Mucosa of rectum (tissue), 2 donors: ENCODE measurements at regions not wholly inside any gene's neighbourhood (a gene's known extent, or its start where the extent isn't known, plus 50 kb on each side); places are given as distances from the start of the nearest gene placed in this dataset.
A peak's percentile ranks its signal among the peaks of the same experiment; 100 is the strongest.

Source experiments
- H3K27ac ChIP-seq, 2 donors: one replicate each; pipeline ENCODE4 v1.7.0; 2013; ENCODE audit warnings: inconsistent platforms in 2 of 2, low read depth in 2 of 2, low read length in 2 of 2
- H3K27me3 ChIP-seq, 2 donors: one replicate each; pipeline ENCODE4 v1.7.0; 2013; ENCODE audit warnings: low read length in 2 of 2; ENCODE audit not compliant: control insufficient read depth in 2 of 2, insufficient read depth in 2 of 2
- H3K36me3 ChIP-seq, 2 donors: one replicate each; pipeline ENCODE4 v1.7.0; 2013; ENCODE audit warnings: low read length in 2 of 2; ENCODE audit not compliant: control insufficient read depth in 2 of 2, insufficient read depth in 2 of 2
- H3K4me1 ChIP-seq, 2 donors: one replicate each; pipeline ENCODE4 v1.7.0; 2013; ENCODE audit warnings: low read length in 2 of 2, mild to moderate bottlenecking in 1 of 2; ENCODE audit not compliant: control insufficient read depth in 2 of 2, insufficient read depth in 2 of 2
- H3K4me3 ChIP-seq, 2 donors: one replicate each; pipeline ENCODE4 v1.7.0; 2013; ENCODE audit warnings: low read length in 2 of 2
- H3K9ac ChIP-seq, 2 donors: one replicate each; pipeline ENCODE4 v1.7.0; 2013; ENCODE audit warnings: low read length in 2 of 2, low read depth in 1 of 2, mild to moderate bottlenecking in 1 of 2
- H3K9me3 ChIP-seq, 2 donors: one replicate each; pipeline ENCODE4 v1.7.0; 2013; ENCODE audit warnings: low read length in 2 of 2; ENCODE audit not compliant: control insufficient read depth in 2 of 2
- donor health status: healthy.
- donor health status: Normal muscosa, but diverticular disease.

- no peaks in the 10 kb centered on the region for H3K36me3 ChIP-seq
- H3K9ac ChIP-seq = peak overlapping the region; percentile 17 to 63
- peak overlapping the region; percentile 83 to 91 for H3K27ac ChIP-seq
- H3K4me3 ChIP-seq = peak overlapping the region in 1 of 2 donors; percentile 26
- peaks cover 59 to 74% of the 10 kb centered on the region in 2 donors for H3K4me1 ChIP-seq
- no peaks in the 10 kb centered on the region for H3K9me3 ChIP-seq
- no peaks in the 10 kb centered on the region for H3K27me3 ChIP-seq
These were observed 192.3 kb downstream of the USP12 start for GRCh38 chr13:26979334-26979733.

DNA sequence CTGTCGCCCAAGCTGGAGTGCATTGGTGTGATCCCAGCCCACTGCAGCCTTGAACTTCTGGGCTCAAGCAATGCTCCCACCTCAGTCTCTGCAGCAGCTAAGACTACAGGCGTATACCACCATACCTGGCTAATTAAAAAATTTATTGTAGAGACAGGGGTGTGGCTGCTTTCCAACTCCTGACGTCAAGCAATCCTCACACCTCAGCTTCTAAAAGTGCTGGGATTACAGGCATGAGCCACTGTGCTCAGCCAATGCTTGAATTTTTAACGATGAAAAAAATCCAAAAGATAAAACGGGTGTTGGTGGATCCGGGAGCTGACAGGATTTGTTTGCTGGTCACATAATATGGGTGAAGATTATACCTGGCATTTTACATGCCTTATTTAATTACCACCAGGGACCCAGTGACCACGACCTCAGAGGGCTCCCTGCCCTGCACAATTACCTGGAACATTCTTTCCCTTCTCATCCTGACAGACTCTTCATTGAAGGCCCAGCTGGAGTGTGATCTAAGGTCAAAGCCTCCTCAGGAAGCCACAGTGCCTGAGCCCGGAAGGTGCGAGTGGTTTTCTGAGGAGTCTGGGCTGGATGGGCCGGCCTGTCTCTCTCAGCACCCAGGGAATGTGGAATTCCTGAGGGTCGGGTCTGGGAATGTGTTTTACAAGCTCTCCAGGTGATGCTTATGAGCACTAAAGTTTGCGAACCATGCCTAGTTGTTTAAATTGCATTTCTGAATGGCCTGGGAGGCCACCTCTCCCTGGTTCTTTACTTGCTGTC lies 193.3 kb downstream of the USP12 start:
- Histone ChIP-seq H3K9me3 (no peaks in the 10 kb centered on the region), H3K4me1 (peaks cover 49 to 64% of the 10 kb centered on the region in 2 donors), H3K36me3 (peaks cover 0 to 1% of the 10 kb centered on the region in 2 donors), H3K4me3 (no peak overlapping the region), H3K27me3 (no peaks in the 10 kb centered on the region), H3K9ac (peak overlapping the region; percentile 24 to 63), H3K27ac (peak overlapping the region; percentile 83 to 91)

DNA sequence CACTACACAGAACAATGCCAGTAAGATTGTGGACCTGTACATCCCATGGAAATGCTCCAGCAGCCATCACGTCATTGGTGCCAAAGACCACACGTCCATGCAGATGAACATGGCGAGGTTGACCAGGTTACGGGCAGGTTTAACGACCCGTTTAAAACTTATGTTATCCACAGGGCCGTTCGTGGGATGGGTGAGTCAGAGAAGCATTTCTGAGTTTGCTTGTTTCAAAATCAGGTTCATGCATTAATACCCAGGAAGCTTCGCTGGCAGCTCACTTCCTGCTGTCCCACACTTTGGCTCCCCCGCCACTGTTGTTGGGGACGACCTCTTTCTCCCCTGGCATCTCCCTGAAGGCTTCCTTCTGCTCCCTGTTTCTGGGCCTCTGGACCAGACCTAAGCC lies 194.1 kb downstream of the USP12 start:
- H3K27ac ChIP-seq = peak overlapping the region; percentile 83 to 91
- no peak overlapping the region for H3K4me3 ChIP-seq
- peaks cover 0 to 2% of the 10 kb centered on the region in 2 donors for H3K36me3 ChIP-seq
- H3K4me1 ChIP-seq = peaks cover 45 to 61% of the 10 kb centered on the region in 2 donors
- H3K9ac ChIP-seq = peak overlapping the region in 1 of 2 donors; percentile 63
- H3K27me3 ChIP-seq = no peaks in the 10 kb centered on the region
- H3K9me3 ChIP-seq = no peaks in the 10 kb centered on the region

DNA sequence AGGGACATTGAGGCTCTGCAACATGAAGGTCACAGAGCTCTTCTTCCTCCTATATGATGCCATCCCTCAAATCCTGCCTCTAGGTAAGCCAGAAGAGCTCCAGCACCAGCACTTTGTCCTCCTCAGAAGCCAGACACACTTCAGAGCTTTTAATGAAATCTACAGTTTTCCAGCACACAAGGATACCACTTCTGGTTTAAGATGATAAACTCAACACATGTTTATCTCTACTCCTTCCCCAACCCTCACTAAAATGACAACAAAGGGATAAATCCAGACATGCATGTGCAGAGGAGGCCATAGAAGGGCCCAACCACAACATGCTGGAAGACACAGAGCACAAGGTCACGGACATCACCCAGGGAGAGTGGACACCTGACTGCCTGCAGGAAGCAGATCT lies 195.3 kb downstream of the USP12 start:
- Histone ChIP-seq H3K4me1 (peaks cover 50 to 65% of the 10 kb centered on the region in 2 donors), H3K27ac (peak overlapping the region; percentile 83 to 91), H3K9ac (no peak overlapping the region), H3K36me3 (peaks cover 0 to 2% of the 10 kb centered on the region in 2 donors), H3K4me3 (no peak overlapping the region), H3K9me3 (no peaks in the 10 kb centered on the region), H3K27me3 (no peaks in the 10 kb centered on the region)

DNA sequence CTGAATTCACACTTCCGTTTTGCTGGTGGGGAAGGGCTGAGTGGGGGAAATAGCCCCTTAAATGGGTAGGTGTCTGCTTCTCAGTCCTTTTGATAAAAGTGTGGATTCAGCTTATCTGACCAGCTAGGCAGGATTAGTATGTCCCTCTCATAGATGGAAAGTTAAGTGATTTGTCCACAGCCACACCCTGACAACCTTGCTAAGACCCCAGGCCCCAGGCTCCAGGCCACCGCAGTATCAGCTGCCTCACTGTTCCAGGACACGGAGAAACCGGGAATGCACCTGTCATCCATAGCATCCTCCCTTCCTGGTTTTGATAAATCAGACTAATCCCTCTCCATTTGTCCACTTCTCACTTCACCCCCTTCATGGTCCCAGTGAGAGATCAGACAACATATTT lies 197.7 kb downstream of the USP12 start:
- H3K4me3 ChIP-seq = no peak overlapping the region
- no peak overlapping the region for H3K27ac ChIP-seq
- no peaks in the 10 kb centered on the region for H3K9me3 ChIP-seq
- H3K9ac ChIP-seq = no peak overlapping the region
- H3K27me3 ChIP-seq = no peaks in the 10 kb centered on the region
- H3K36me3 ChIP-seq = peaks cover 0 to 2% of the 10 kb centered on the region in 2 donors
- peaks cover 45 to 66% of the 10 kb centered on the region in 2 donors for H3K4me1 ChIP-seq

DNA sequence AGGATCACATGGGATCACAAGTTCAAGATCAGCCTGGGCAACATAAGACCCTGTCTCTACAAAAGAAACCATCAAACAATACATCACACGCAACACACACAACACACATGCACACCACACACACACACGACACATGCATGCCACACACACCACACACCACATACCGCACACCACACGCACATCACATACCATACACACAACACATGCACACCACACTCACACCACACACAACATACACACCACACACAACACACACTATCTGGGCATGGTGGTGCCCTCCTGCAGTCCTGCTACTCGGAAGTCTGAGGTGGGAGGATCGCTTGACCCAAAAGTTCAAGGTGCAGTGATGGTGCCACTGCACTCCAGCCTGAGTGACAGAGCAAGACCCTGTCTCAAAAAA lies 198.3 kb downstream of the USP12 start:
- H3K9ac ChIP-seq = no peak overlapping the region
- no peaks in the 10 kb centered on the region for H3K27me3 ChIP-seq
- H3K9me3 ChIP-seq = no peaks in the 10 kb centered on the region
- peaks cover 0 to 2% of the 10 kb centered on the region in 2 donors for H3K36me3 ChIP-seq
- H3K4me1 ChIP-seq = peaks cover 43 to 66% of the 10 kb centered on the region in 2 donors
- H3K27ac ChIP-seq = no peak overlapping the region
- no peak overlapping the region for H3K4me3 ChIP-seq

DNA sequence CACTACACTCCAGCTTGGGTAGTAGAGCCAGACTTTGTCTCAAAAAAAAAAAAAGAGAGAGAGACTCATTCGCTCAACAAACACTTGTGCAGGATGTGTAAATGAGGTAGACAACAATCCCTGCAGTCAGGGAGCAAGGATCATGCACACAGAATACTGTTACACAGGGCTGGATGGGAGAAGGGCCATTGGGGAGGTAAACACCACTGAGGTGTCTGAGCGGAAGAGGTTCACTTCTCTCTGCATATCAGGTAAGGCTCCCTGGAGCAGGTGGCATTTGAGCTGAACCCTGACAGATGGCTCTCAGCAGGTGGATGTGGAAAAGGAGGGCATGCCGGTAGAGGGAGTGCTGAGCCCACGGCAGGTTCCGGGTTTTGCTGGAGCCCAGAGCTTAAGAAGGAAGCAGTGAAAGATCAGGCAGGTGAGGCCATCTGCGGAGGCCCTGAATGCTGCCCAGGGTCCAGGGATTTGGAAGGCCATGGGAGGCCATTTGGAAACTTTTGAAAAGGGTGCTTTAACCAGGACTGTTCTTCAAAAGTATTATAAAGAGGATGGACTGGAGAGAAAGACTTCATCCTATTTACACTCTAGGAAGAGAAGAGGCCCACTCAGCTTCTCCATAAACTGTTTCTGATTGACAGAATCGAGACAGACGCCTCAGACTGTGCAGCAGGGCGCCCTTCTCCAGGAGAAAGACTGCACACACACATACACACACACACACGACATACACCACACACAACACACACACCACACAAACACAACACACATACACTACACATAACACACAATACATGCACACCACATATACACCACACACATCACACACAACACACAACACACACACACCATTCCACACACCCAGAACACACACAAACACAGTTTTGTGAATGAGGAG lies 199.4 kb downstream of the USP12 start:
- peak overlapping the region; percentile 59 to 64 for H3K9ac ChIP-seq
- no peaks in the 10 kb centered on the region for H3K9me3 ChIP-seq
- H3K36me3 ChIP-seq = peaks cover 0 to 2% of the 10 kb centered on the region in 2 donors
- peaks cover 45 to 66% of the 10 kb centered on the region in 2 donors for H3K4me1 ChIP-seq
- no peaks in the 10 kb centered on the region for H3K27me3 ChIP-seq
- no peak overlapping the region for H3K4me3 ChIP-seq
- H3K27ac ChIP-seq = peak overlapping the region; percentile 79 to 89

DNA sequence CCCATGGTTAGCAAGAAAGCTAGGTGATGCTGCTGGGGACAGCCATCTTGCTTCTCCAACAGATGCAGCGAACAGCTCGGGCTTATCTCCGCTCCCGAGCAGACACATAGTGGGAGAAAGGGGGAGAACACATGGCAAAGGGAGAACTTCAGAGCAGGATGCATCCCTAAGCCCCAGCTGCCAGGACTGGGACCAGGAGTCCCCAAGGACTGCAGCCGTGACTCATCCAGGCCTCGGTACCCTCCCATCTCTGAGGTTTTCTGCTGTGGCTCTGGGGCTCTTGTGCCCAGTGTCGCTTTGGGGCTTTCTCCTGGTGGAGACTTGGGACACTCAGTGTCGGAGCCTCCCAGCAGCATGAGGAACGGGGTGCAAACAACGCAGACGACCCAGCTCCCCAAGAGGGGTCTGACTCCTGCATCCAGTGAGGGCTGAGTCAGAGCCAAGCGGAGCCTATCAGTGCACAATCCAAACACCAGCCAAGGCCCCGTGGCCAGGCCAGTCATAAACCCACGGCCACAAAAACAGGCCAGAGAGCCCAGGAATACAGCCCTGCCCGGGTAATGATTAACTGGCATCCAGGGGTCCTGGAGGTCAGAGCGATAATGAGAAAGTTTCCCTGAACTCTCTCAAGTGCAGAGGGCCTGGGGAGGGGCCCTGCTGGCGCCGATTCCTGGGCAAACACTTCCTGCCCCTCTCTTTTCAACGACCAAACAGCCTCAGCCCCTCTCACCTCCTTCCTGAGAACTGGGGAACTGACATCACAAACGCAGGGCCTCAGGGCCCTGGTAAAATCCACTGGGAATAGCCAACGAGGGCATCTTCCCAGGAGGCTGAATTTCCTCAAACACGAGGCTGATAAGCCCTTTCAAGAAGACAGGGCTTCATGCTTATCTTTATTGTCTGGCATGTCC lies 202.9 kb downstream of the USP12 start:
- Histone ChIP-seq H3K27me3 (no peaks in the 10 kb centered on the region), H3K4me1 (peaks cover 53 to 86% of the 10 kb centered on the region in 2 donors), H3K4me3 (no peak overlapping the region), H3K9me3 (no peaks in the 10 kb centered on the region), H3K9ac (peak overlapping the region; percentile 56 to 58), H3K36me3 (peaks cover 0 to 2% of the 10 kb centered on the region in 2 donors), H3K27ac (peak overlapping the region; percentile 89 to 91)

GRCh38 chr13:26967119-26968038 lies 204.2 kb downstream of the USP12 start:
- peak overlapping the region in 1 of 2 donors; percentile 57 for H3K9ac ChIP-seq
- H3K36me3 ChIP-seq = no peaks in the 10 kb centered on the region
- no peaks in the 10 kb centered on the region for H3K9me3 ChIP-seq
- H3K27ac ChIP-seq = peak overlapping the region; percentile 89 to 91
- H3K27me3 ChIP-seq = no peaks in the 10 kb centered on the region
- peaks cover 63 to 96% of the 10 kb centered on the region in 2 donors for H3K4me1 ChIP-seq
- H3K4me3 ChIP-seq = peak overlapping the region in 1 of 2 donors; percentile 9
